ENCODE measurements at regions not wholly inside any gene's neighbourhood (a gene's known extent, or its start where the extent isn't known, plus 50 kb on each side); places are given as distances from the start of the nearest gene placed in this dataset.

GRCh38 chr17:70369391-70369790 lies 200.1 kb downstream of the KCNJ2 start:
- Histone ChIP-seq H2AFZ (no peak overlapping the region), H3K4me3 (no peak overlapping the region), H3K4me2 (no peak overlapping the region), H3F3A (ENCODE audit: insufficient read depth, low read depth) (no peaks in the 10 kb centered on the region), H3K9me2 (ENCODE audit: insufficient read depth) (no peaks in the 10 kb centered on the region), H3K36me3 (ENCODE audit: low read depth) (no peaks in the 10 kb centered on the region), H4K20me1 (ENCODE audit: insufficient read depth) (no peaks in the 10 kb centered on the region), H3K79me2 (ENCODE audit: low read depth) (no peaks in the 10 kb centered on the region), H3K27me3 (ENCODE audit: insufficient read depth, low read depth) (no peaks in the 10 kb centered on the region), H3K27ac (no peak overlapping the region), H3K9me3 (ENCODE audit: insufficient read depth, low read depth) (no peaks in the 10 kb centered on the region; the same call in 1 of the 2 replicates), H3K4me1 (replicated peaks; ENCODE audit: insufficient read depth) (no peaks in the 10 kb centered on the region)
- DNase-seq: peak in 1 of 2 experiments; percentile 36
- POLR2A ChIA-PET (ENCODE audit: unreplicated experiment): no interaction called here
- CTCF ChIA-PET: no interaction called here
- TF ChIP-seq EZH2 (IDR thresholded peaks at IDR 0.05; ENCODE audit: low read depth) (no peak), CTCF (conservative IDR thresholded peaks at IDR 0.05) (no peak)
- no TSS peak for BruUV-seq (replicated peaks)
- intact Hi-C loops (cut with micrococcal nuclease; ENCODE audit: unreplicated experiment): no loop called here

- no peaks in the 10 kb centered on the region; the same call in 1 of the 2 replicates for H3K9me3 ChIP-seq (ENCODE audit: insufficient read depth, low read depth)
- DNase-seq: no peak
- ChIA-PET POLR2A (ENCODE audit: unreplicated experiment) (no interaction called here), CTCF (no interaction called here)
- no peaks in the 10 kb centered on the region for H3K9me2 ChIP-seq (ENCODE audit: insufficient read depth)
- no peaks in the 10 kb centered on the region for H3F3A ChIP-seq (ENCODE audit: insufficient read depth, low read depth)
- no peak overlapping the region for H3K27ac ChIP-seq
- no peaks in the 10 kb centered on the region for H3K27me3 ChIP-seq (ENCODE audit: insufficient read depth, low read depth)
- no peaks in the 10 kb centered on the region for H3K36me3 ChIP-seq (ENCODE audit: low read depth)
- H4K20me1 ChIP-seq (ENCODE audit: insufficient read depth): no peaks in the 10 kb centered on the region
- BruUV-seq (replicated peaks): no TSS peak
- no peak overlapping the region for H3K4me2 ChIP-seq
- no peaks in the 10 kb centered on the region for H3K79me2 ChIP-seq (ENCODE audit: low read depth)
- TF ChIP-seq EZH2 (IDR thresholded peaks at IDR 0.05; ENCODE audit: low read depth): no peak
- no peak for TF ChIP-seq CTCF (conservative IDR thresholded peaks at IDR 0.05)
- no peaks in the 10 kb centered on the region for H3K4me1 ChIP-seq (replicated peaks; ENCODE audit: insufficient read depth)
- intact Hi-C loops (cut with micrococcal nuclease; ENCODE audit: unreplicated experiment): no loop called here
- no peak overlapping the region for H3K4me3 ChIP-seq
- H2AFZ ChIP-seq: no peak overlapping the region
Observed at GRCh38 chr17:70370816-70371215, 201.5 kb downstream of the KCNJ2 start.

GRCh38 chr17:70373369-70373768 lies 204.0 kb downstream of the KCNJ2 start:
- no peak overlapping the region for H3K27ac ChIP-seq
- H4K20me1 ChIP-seq (ENCODE audit: insufficient read depth): no peaks in the 10 kb centered on the region
- H3K4me3 ChIP-seq: no peak overlapping the region
- POLR2A ChIA-PET (ENCODE audit: unreplicated experiment): no interaction called here
- H2AFZ ChIP-seq: no peak overlapping the region
- H3K9me3 ChIP-seq (ENCODE audit: insufficient read depth, low read depth): no peaks in the 10 kb centered on the region; the same call in 1 of the 2 replicates
- no peaks in the 10 kb centered on the region for H3K36me3 ChIP-seq (ENCODE audit: low read depth)
- H3K79me2 ChIP-seq (ENCODE audit: low read depth): no peaks in the 10 kb centered on the region
- no peak overlapping the region for H3K4me2 ChIP-seq
- BruUV-seq (replicated peaks): no TSS peak
- no peaks in the 10 kb centered on the region for H3K9me2 ChIP-seq (ENCODE audit: insufficient read depth)
- intact Hi-C loops (cut with micrococcal nuclease; ENCODE audit: unreplicated experiment): no loop called here
- TF ChIP-seq EZH2 (IDR thresholded peaks at IDR 0.05; ENCODE audit: low read depth) (no peak), CTCF (conservative IDR thresholded peaks at IDR 0.05) (no peak)
- no peaks in the 10 kb centered on the region for H3F3A ChIP-seq (ENCODE audit: insufficient read depth, low read depth)
- H3K27me3 ChIP-seq (ENCODE audit: insufficient read depth, low read depth): no peaks in the 10 kb centered on the region
- CTCF ChIA-PET: no interaction called here
- H3K4me1 ChIP-seq (replicated peaks; ENCODE audit: insufficient read depth): no peaks in the 10 kb centered on the region
- no peak for DNase-seq

All from PC-9 (cell line).